Panc1 (cell line): ENCODE measurements at regions not wholly inside any gene's neighbourhood (a gene's known extent, or its start where the extent isn't known, plus 50 kb on each side); places are given as distances from the start of the nearest gene placed in this dataset.
A peak's percentile ranks its signal among the peaks of the same experiment; 100 is the strongest.

Experiments used
- ATAC-seq: fragments of 200-7000 bp; cut with Tn5 transposase; 2 replicates; pipeline ENCODE4 v1.9.1; 2020; ENCODE audit warnings: mild to moderate bottlenecking, moderate library complexity
- BruUV-seq: library from RNA; stranded (reverse); fragments of 400-500 nt; replicated peaks from 2 replicates; lab custom pipeline; 2021; lab: Mats Ljungman, UMichigan
- CTCF ChIA-PET: fragments of 300-600 bp; sonication (Branson Sonifier 250); formaldehyde crosslinking; loops from one replicate; lab custom pipeline; 2022; ENCODE audit warnings: antibody characterized with exemption; lab: Charles Lee
- POLR2A ChIA-PET: fragments of 300-600 bp; sonication (Branson Sonifier 250); formaldehyde crosslinking; loops from one replicate; lab custom pipeline; 2022; ENCODE audit warnings: antibody characterized with exemption; lab: Charles Lee
- DNase-seq: peaks from one replicate; pipeline ENCODE4 v3.0.0-alpha.2; 2010; ENCODE audit warnings: low read depth, low spot score
- H3K27ac ChIP-seq: 2 replicates; pipeline ENCODE4 v1.5.1; 2011; ENCODE audit warnings: mild to moderate bottlenecking, low read length, inconsistent platforms
- H3K27me3 ChIP-seq: fragments of 200-500 bp; sonication (Bioruptor generic); 2 replicates; pipeline ENCODE4 v1.6.0; 2014; ENCODE audit warnings: low read length, inconsistent platforms; ENCODE audit not compliant: control insufficient read depth, insufficient read depth
- H3K36me3 ChIP-seq: fragments of 200-500 bp; sonication (Bioruptor generic); 2 replicates; pipeline ENCODE4 v1.5.1; 2014; ENCODE audit warnings: inconsistent platforms, mild to moderate bottlenecking, low read length, moderate library complexity; ENCODE audit not compliant: control insufficient read depth, insufficient read depth
- H3K4me1 ChIP-seq: 2 replicates; pipeline ENCODE4 v1.5.1; 2011; ENCODE audit warnings: inconsistent platforms, mild to moderate bottlenecking, low read length, moderate library complexity; ENCODE audit not compliant: control insufficient read depth, insufficient read depth
- H3K4me3 ChIP-seq, 2 experiments: 2 replicates each; pipeline ENCODE4 v1.5.1; 2011 to 2012; ENCODE audit warnings: low read depth in 2 of 2, low read length in 2 of 2, mild to moderate bottlenecking in 2 of 2, inconsistent platforms in 1 of 2, moderate library complexity in 1 of 2
- H3K9me3 ChIP-seq: fragments of 200-500 bp; sonication (Bioruptor generic); 2 replicates; pipeline ENCODE4 v1.5.1; 2014; ENCODE audit warnings: low read depth, mild to moderate bottlenecking, inconsistent platforms, low read length, moderate library complexity; ENCODE audit not compliant: control insufficient read depth, insufficient read depth
- CTCF ChIP-seq: fragments of 450-650 bp; IDR thresholded peaks from 2 replicates; pipeline ENCODE4 v1.5.1; 2017; ENCODE audit warnings: mild to moderate bottlenecking
- POLR2AphosphoS5 ChIP-seq: IDR thresholded peaks from 2 replicates; pipeline ENCODE4 v1.6.1; 2012; ENCODE audit warnings: mild to moderate bottlenecking, low read depth, low read length, moderate library complexity
- REST ChIP-seq, 2 experiments: IDR thresholded peaks; 2 replicates each; pipeline ENCODE4 v1.6.1; 2011 to 2012; ENCODE audit warnings: low read depth in 2 of 2, control low read depth in 1 of 2, low read length in 1 of 2, mild to moderate bottlenecking in 1 of 2, moderate library complexity in 1 of 2; ENCODE audit not compliant: insufficient read depth in 1 of 2
- SIN3A ChIP-seq: IDR thresholded peaks from 2 replicates; pipeline ENCODE4 v1.6.1; 2012; ENCODE audit warnings: low read depth, mild to moderate bottlenecking, low read length, moderate library complexity, borderline replicate concordance; ENCODE audit not compliant: insufficient read depth
- TCF7L2 ChIP-seq: IDR thresholded peaks from 2 replicates; pipeline ENCODE4 v1.6.1; 2011; ENCODE audit warnings: mild to moderate bottlenecking, low read depth, low read length, inconsistent platforms
- in situ Hi-C: cut with HindIII; loops from 2 replicates; pipeline ENCODE4 v1.10.0; 2016; ENCODE audit warnings: low sequenced_read_pairs, low pct_unique_long_range_greater_than_20kb
- intact Hi-C: fragments of 100-400 bp; cut with micrococcal nuclease; formaldehyde crosslinking; loops from one replicate; pipeline ENCODE4 v1.10.0; 2022; ENCODE audit not compliant: unreplicated experiment

GRCh38 chr4:104682311-104682710, 187.6 kb upstream of the CXXC4 start:
- no peak overlapping the region for H3K4me3 ChIP-seq
- H3K36me3 ChIP-seq: no peaks in the 10 kb centered on the region
- DNase-seq: no peak
- no peaks in the 10 kb centered on the region for H3K4me1 ChIP-seq
- ChIA-PET CTCF (no interaction called here), POLR2A (no interaction called here)
- no peak overlapping the region for H3K27ac ChIP-seq
- no peak for TF ChIP-seq REST (IDR thresholded peaks at IDR 0.05; ENCODE audit: insufficient read depth in 1 of 2, low read depth in 2 of 2, low read length in 1 of 2)
- no peak for TF ChIP-seq SIN3A
- TF ChIP-seq CTCF: no peak
- TF ChIP-seq POLR2AphosphoS5: no peak
- no peak for TF ChIP-seq TCF7L2
- H3K27me3 ChIP-seq: no peaks in the 10 kb centered on the region
- H3K9me3 ChIP-seq: no peaks in the 10 kb centered on the region
- no TSS peak for BruUV-seq
- in situ Hi-C loops (no loop called here), intact Hi-C loops (no loop called here)
- no peak for ATAC-seq

- TF ChIP-seq POLR2AphosphoS5: no peak
- TF ChIP-seq CTCF: peak; percentile 28; the same call in 1 of the 2 replicates
- Histone ChIP-seq H3K9me3 (no peaks in the 10 kb centered on the region), H3K4me3 (no peak overlapping the region), H3K27ac (no peak overlapping the region), H3K36me3 (no peaks in the 10 kb centered on the region), H3K4me1 (no peaks in the 10 kb centered on the region), H3K27me3 (no peaks in the 10 kb centered on the region)
- BruUV-seq: no TSS peak
- ChIA-PET CTCF (no interaction called here), POLR2A (no interaction called here)
- intact Hi-C loops (no loop called here), in situ Hi-C loops (no loop called here)
- ATAC-seq (no peak), DNase-seq (no peak)
Measured at GRCh38 chr4:104693601-104694201, 199.0 kb upstream of the CXXC4 start.
